ENCODE measurements at regions not wholly inside any gene's neighbourhood (a gene's known extent, or its start where the extent isn't known, plus 50 kb on each side); places are given as distances from the start of the nearest gene placed in this dataset.

DNA sequence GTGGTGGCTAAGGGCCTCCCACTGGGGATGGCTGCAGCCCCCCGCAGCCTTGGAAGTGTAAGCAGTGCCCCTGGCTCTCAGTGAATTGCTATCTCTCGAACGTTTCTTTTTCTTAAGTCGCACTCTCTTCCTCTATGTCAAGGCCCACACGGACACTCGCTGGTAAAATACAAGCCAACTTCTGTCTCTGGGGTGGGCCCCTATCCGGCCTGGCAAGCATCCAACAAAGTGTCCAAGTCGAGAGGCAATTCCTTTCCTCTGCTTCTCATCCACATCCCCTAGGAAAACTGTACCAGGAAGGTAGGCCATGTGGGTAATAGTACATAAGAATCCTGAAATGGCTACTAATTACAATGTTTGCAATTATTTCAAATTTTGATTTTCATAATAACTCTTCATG, 194.9 kb upstream of the MGMT start:
- DNase-seq, result peak in 1 of 3 donors; percentile 73

DNA sequence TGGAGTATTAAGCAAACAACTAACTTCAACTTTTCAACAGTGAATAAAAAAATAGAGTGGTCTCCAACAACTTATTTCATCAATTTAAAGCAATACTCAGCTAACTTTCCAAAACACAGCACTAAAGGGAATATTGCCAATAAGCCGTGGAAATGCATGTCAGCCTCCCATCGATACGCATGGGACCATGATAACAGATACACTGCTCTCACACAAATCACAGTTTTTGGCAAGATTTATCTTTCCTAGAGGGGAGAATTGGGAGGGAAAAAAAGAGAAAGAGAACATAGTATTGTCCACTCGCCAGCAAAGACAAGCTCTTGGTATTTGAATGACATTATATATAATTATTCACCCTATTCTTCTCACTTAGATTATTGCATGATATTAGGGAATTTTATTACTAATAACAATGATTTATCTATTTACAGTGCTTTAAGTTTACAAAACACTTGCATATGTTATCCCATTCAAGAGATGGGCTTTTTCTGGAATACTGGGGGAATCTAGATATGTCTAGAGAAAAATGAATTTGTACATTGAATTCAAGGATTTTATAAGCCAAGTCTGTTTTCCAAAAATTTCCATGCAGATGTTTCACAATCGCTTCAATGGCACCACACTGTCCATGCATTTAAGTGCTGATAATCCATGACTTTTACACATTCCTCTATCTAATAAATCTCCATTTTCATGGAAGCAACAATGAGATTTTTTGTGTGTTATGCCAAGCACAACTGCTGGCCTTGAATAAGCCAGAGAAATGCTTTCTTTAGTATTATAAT, 194.0 kb upstream of the MGMT start:
- DNase-seq, result peak; percentile 81 to 94 (median 85)

DNA sequence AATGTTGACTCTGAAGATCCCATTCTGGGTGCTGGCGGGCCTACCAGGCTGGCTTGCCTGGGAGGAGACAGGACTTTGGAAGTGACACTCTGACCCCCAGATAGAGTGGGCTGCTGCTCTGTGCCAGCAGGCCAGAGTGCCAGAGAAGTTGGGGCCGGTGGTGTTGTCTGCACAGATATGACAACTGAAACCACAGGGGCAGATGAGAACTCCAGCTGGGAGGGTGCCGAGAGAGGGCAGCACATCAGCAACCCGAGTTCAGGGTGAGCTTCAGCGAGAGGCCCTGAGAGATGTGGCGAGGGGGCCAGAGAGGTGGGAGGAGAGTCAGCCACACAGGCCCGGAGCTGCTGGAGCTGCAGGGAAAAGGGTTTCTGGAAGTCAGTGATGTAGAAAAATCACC, 193.2 kb upstream of the MGMT start:
- peak in 1 of 3 donors; percentile 61 for DNase-seq

DNA sequence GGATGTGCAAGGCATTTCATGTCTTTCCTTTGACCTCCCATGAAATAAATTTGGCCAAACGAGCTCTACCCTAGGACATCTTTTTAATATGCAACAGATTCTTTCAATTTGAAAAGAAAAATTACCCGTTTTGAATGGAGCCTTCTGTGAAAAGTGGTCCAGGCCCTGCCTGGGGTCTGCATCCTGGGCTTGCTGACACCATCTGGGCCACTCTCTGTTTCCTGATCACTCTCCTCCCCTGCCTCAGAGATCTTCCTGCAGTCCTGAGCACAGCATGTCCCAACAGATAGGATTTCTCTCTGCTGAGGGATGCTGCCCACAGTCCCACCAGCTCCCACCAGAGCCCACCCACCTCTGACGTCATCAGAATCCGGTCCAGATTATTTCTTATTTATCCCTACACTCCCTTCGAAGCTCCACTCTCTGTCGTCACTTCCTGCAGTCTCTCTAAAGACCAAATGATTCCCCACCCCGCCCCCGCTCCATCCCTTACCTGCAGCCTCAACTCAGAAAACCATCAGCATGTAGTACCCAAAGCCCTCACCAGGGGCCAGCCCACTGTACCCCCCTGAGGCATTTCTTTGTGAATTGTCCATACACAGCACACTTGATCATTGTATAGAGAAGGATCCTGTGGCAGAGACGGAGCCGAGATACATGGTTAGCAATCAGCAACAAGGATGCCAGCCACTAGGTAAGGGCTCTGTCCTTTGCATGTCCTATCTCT, 192.1 kb upstream of the MGMT start:
- peak in 1 of 3 donors; percentile 39 for DNase-seq

DNA sequence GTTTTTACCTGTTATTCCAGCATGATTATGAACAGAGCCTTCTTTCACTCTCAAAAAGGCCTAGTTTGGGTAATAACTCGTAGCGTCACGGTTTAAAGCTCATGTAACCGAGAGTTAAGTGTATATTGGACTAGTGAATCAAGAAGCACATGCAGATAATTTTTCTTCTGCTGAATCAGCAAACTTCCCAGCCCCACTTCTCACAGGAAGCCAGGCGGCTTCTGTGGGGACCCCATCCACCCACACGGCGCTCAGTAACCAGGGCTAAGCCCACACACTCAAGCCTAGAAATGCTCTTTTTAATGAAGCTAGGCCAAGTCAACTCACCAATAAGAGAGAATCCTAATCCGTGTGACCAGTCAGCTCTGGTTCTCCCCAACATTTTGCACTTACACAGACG, 191.2 kb upstream of the MGMT start:
- DNase-seq, result no peak

DNA sequence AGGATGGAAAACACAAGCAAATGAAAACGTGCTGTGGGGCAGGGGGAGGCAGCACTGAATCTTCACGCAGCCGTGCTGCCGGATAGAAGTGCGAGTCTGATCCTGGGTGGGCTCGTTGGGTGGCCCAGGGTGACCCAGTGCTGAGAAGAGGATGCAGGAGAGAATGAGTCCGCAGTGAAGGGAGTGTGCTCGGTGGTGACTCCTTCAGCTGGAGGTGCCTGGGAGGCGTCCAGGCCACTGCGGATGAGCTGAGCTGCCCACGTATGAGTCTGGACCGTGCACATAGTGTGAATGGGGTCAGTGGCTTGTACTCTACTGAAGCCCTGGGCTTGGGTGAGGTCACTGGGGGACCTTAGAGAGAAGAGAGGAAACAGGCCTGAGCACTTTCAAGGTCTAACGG, 190.0 kb upstream of the MGMT start:
- peak in 1 of 3 donors; percentile 48 for DNase-seq

DNA sequence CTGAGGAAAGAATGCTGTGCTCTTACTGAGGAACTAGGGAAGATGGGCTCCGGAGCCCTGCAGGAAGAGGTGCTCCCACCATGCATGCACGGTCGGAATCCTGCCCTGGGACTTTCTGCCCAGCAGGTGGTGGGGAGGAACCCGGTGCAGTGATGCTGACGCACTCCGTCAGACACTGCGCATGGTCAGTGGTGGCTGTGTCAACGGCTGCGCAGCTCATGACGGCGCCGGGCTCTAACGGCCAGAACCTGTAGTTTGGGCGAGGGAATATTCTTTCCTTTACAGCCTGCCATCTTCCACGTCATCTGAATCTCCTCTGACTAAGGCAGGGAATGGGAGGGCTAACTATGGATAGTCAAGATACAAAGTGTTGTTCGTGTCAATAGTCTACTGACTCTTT, 189.2 kb upstream of the MGMT start:
- peak in 1 of 3 donors; percentile 58 for DNase-seq

DNA sequence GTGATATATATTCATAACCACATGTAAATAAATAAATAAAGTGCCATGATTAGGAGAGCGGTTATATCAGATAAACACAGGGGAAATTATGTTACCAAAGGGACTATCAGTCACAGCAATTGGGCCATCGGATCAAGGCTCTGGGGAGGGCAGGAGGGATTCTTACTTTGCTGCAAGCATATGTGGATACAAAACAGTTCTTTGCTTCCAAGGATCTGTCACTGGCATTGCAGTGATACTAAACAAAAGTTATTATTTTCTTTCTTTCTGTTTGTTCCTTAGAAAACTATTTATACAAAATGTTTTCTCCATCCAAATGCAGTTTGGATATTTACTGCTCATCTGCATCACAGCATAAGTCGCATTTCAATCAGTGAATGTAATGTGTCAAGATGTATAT, 188.4 kb upstream of the MGMT start:
- peak in 1 of 3 donors; percentile 90 for DNase-seq

DNA sequence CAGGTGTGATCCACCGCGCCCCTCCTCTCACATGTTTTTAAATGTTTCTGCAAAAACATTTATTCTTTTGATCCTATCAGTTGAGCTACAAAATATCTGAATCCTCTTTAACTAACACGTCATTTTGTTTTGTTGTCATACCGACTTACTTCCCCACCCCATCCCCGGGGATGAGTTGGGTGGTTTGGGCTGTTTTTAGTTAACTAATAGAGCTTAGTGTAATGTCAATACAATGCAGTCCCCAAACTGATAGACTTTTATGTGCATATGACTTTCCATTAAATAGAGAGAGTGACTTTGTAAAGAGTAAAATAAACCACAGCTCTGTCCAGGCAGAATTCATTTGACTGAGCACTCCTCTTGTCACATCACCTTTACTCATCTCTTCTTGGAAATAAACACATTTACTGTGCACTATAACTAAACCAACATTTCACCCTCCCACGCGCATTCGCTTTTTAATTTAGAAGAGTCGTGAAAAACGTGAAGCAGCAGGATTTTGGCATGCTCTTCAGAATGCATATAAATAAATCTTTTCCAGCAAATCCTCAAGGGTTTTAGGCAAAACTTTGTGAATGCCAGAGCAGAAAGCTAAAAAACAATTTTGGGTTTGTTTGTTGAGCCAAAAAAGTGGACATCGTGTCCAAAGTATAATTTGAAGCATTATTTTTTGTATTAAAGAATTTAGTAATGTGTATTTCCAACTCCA, 187.4 kb upstream of the MGMT start:
- peak; percentile 79 to 93 (median 84) for DNase-seq

DNA sequence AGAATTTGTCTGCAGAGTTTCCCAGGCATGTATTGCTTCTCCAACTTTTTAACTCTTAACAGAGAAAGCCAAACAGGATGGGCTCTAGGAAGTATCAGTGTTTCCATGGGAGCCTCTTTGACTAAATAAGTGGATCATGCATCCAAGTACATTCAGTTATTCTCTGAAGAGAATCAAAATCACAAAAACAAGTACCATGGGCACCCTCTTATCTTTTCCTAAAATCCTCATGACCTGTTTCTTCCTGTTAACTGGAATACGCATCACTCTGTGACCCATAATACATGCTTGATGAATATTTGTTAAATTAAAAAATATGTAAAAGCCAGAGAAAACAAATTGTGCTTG, 186.9 kb upstream of the MGMT start:
- DNase-seq, result no peak

DNA sequence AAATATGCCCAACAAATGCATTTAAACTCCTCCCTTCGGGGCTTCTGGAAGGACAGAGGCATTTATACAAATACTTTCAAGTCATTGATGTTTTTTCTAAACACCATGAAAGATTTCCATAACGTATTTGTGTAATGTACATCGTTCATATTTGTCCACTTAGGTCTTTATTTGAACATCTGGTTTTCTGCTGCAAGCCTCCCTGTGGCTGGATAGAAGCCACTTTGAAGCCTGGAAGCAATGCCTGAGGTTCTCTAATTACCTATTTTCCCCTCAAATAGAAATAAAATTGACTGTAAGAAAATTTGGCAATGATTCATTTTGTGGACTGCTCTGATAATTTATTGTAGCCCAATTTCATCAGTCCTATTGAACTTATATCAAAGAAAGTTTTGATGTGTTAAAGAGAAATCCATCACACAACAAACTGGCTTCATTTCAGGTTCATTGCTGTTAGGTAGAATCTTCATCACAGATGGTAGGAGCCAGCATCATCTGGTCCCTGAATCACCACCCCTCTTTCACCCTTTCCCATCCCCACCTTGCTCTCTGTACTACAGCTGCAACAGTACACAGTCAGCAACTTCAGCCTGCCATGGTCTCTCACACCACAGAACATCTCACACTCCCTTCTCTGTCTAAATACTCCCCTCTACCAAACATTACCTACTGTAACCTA, 186.0 kb upstream of the MGMT start:
- DNase-seq, result peak; percentile 78 to 94 (median 80)

DNA sequence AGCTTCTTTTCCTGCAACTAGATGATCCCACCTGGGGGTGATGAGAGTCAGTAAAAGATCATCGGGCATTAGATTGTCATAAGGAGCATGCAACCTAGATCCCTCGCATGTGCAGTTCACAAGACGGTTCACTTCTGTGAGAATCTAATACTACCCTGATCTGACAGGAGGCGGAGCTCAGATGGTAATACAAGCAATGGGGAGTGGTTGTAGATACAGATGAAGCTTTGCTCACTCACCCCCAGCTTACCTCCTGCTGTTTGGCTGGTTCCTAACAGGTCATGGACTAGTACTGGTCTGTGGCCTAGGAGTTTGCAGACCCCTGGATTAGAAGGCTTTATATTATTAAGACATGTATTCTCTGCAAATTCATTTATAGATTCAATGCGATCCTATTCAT, 181.6 kb upstream of the MGMT start:
- no peak for DNase-seq

DNA sequence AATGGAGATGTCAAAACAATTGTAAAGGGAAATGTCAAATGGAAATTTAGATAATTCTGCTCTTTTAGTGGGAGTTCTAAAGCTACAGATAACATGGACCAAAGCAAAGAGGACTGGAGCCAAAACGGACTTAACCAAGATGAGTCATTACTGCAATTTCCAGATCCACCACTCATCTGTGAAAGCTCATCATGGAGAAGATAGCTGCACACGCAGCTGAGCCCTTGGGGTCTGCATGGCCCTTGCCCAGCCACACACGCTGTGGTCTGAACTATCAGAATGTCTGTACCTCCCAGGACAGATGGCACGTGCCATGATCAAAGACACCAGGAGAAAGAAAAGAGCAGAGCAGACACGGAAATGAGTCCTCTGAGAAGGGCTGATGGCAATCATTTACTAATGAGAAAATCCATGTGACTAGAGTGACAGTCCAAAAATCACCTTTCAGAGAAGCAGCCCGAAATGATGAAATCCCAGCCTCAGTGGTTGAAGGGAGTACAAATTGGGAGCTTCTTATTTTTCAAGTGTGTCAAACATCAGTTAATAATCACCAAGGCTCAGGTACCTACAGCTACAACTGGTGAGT, 177.9 kb upstream of the MGMT start:
- DNase-seq, result no peak

DNA sequence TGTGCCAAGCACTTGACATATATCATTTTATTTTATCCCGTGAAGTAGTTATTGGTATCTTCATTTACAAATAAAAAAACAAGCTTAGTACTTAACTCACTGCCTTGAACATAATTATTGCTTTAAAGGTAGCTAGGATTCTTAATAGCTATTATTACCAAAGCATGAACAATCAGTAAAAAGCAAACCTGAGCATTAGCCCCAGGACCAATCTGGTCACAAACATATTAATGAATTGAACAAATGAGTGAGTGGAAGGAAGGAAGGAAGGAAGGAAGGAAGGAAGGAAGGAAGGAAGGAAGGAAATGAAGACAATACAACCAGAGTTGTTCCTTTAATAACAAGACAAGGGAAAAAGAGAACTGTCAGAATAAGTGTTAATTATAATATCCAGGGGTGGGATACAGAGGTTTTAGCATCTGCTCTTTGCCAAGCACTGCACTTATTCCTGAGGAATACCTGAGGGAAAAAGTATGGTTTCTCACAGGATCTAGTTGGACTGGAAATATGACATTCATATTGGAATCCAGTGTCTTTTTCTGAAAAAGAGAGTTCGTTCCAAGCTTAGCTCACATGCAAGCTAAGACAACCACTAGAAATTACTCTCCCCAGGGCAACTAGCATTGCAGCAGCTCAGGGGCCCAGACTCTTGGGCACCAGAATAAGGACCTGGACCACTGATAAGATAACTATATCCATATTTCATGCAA, 172.9 kb upstream of the MGMT start:
- no peak for DNase-seq

DNA sequence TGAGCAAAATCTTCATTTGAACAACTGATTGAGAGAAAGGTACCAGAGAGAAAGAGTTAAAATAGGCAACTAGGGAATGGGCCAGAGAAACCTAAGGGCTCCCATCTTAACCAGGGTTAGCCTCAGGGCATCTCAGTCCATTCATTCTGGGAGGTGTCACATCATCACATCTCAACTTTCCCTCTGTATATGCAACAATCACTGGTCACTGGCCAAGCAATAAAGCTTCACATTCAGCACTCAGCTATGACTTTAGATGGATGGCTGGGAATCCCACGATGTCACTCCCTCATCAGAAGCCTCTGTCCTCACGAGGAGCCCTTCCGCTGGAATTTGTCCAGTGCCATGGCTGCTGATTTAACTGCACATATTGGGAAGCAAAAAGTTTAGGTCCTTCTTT, 172.1 kb upstream of the MGMT start:
- DNase-seq, result no peak

DNA sequence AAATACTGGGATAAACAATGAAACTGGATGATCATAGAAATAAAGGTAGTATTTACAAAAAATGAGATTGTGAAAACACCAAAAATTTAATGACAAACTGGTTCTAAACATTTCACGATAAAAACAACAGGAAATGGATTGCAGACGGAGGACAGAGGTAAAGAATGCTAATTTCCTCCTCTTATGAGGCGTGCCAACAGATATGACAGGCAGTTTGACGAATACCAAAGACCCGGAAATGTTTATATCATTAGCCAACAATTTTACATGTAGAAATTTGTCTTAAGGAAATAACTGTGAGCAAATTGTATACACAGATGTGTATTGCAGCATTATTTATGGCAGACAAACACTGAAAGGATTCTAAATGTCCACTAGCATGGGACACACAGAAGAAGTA, 162.0 kb upstream of the MGMT start:
- DNase-seq, result no peak

DNA sequence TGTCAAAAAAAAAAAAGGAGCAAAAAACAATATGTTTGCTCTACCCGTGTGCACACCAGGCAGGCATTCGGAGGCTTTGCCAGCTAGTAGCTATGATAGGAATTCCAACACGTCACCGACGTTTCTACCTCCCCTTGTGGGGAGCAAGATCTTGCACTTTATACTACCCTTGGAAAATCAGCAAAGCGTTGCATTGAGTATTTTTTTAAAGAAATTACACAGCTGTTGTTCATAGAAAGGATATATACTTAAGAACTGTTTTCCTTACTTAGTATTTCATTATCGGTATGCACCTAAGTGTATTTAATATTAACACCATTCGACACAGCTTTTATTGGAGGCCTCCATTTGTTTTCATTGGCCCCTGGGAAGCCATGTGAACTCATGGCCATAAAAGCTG, 159.9 kb upstream of the MGMT start:
- peak in 1 of 3 donors; percentile 22 for DNase-seq

DNA sequence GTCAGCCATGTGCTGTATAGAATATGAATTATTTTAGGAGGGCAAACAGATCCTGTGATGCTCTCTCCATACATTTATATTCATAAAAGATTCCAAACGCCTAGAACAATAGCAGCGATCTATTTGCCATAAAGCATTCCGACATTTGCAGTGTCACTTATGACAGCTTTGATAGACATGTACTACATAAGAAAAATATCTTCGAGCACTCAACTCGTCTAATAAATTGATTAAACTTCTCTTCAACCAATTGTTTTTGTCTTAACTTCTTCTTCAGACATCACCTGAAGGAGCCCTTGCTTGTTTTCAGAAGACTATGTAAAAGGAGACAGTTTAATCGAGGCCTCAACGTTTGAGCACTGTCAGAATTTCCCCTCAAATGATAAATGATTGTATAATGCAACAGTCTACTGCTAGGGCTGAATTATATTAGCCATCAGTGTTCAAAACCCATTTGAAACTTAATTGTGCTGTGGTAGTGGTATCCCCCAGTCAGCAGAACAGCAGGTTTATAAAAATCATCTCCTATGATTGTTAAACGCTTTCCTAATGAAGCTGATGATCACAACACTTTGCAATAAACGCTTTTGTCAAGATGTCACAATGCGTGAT, 158.0 kb upstream of the MGMT start:
- DNase-seq, result no peak

DNA sequence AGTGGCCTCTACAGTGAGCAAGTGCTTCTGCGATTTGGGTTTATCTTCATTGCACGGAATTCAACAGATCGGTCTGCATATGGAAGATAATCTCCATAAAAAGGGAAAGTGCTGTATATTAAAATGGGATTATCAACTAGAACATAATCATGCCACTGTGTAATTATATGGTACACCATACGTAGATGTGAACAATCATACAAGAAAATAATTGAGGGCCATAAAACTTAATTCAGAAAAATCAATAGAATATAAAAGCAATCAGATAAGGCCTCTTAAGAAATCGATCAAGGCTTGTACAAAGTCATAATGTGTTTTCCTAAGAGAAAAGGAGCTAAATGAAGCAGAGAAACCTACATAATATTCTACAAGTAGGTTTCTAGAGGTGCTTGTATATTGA, 157.5 kb upstream of the MGMT start:
- no peak for DNase-seq

DNA sequence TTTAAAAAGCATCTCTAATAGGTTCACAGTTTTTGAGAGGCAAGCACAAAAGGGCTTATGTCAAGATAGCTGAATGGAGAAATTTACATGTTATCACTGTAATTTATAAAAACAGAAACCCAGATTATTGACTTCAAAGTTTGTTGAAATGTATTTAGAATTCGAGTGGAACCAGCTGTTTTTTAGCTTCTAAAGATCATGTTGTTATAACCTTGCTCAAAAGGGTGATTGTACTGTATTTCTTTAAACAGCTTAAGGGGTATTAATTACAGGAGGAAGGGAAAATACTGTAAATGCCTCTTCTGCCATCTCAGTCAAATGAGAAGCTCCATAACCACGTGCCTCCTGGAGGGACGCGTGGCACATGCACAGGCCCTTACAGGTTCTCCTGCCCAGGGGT, 156.2 kb upstream of the MGMT start:
- DNase-seq, result no peak

DNA sequence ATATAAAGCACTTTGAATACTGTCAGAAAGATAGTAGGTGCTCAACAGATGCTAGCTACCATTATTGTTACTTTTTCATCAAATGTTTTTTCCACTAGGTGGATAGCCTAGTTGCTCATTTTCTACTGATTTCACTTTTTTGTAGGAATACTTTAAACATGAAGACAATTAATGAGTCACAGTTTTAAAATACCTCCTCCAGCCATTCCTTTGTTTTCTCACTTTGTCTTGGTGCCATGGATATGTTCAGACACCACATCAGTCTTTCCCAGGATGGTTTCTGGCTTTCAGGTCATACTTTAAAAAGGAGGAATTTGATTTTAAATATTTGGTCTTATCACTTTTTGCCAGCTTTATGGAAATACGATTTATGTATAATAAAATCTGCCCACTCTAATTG, 147.1 kb upstream of the MGMT start:
- DNase-seq, result no peak

All from muscle of back (tissue), 3 donors.